ENCODE measurements at regions not wholly inside any gene's neighbourhood (a gene's known extent, or its start where the extent isn't known, plus 50 kb on each side); places are given as distances from the start of the nearest gene placed in this dataset.

DNA sequence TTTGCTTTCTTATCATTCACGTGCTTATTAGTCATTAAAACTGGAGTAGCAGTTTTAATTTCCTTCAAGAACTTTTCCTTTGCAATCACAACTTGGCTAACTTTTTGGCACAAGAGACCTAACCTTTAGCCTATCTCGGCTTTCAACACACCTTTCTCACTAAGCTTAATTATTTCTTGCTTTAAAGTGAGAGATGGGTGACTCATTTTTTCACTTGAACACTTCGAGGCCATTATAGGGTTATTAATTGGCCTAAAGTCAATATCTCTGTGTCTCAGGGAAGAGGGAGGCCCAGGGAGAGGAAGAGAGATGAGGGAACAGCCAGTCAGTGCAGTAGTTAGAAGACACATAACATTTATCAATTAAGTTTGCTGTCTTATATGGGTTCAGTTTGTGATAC, 289.8 kb downstream of the RBM43 start:
- DNase-seq = no peak

- DNase-seq = no peak
These were observed 298.3 kb downstream of the RBM43 start for GRCh38 chr2:150963336-150963735.

DNA sequence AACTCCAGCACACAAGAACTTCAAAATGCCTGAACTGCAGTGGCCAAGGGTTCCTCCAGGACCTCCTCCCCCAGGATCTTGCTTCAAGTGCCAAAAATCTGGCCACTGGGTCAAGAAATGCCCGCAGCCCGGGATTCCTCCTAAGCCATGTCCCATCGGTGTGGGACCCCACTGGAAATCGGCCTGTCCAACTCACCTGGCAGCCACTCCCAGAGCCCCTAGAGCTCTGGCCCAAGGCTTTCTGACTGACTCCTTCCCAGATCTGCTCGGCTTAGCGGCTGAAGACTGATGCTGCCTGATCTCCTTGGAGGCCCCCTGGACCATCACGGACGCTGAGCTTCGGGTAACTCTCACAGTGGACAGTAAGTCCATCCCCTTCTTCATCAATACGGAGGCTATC, 306.4 kb downstream of the RBM43 start:
- DNase-seq = no peak

GRCh38 chr2:150946831-150947230, 314.8 kb downstream of the RBM43 start:
- no peak for DNase-seq

DNA sequence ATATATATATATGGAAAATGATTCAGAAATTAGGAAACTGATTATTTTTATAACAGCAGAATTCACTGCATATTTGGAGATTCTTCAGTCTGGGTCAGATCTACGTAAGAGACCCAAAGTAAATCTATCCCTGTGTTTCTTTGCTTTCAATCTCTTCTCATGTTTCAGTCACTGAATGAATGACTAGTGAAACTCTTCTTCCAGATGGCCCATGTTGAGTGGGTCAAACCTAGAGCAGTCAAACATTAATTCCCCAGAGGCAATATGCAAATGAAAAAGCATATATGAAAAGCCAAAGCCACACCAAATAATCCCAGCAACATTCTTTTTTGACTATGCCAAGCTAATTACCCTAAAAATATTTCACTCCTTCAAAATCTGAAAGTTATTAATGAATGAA, 317.3 kb downstream of the RBM43 start:
- DNase-seq = no peak

- DNase-seq = no peak
These were observed 322.6 kb downstream of the RBM43 start for GRCh38 chr2:150939087-150939486.

- no peak for DNase-seq
These were observed 323.1 kb downstream of the RBM43 start for GRCh38 chr2:150938527-150938926.

- DNase-seq = no peak
These were observed 324.6 kb downstream of the RBM43 start for GRCh38 chr2:150937030-150937429.

DNA sequence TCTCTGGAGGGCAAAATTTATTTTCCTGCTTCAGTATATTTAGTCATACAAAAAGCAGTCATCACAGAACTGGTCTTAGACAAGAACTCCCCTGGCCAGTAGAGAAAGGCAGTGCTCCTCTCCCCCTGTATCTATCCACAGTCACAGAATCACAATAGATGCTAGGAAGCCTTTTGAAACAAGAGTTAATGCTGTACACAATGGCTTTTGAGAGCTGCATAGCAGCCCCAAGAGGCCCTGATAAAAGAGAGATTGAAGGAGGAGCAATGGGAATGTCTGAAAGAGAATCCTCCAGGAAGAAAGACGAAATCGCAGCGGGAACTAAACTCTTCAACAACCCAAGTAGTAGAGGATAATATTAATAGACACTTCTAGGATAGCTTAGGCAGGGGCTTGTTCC, 330.2 kb downstream of the RBM43 start:
- DNase-seq = no peak

GRCh38 chr2:150925611-150926010, 336.1 kb downstream of the RBM43 start:
- DNase-seq = no peak

GRCh38 chr2:150924878-150925277, 336.8 kb downstream of the RBM43 start:
- DNase-seq = no peak

GRCh38 chr2:150919901-150920300, 341.8 kb downstream of the RBM43 start:
- no peak for DNase-seq

GRCh38 chr2:150917961-150918713, 343.5 kb downstream of the RBM43 start:
- no peak for DNase-seq

DNA sequence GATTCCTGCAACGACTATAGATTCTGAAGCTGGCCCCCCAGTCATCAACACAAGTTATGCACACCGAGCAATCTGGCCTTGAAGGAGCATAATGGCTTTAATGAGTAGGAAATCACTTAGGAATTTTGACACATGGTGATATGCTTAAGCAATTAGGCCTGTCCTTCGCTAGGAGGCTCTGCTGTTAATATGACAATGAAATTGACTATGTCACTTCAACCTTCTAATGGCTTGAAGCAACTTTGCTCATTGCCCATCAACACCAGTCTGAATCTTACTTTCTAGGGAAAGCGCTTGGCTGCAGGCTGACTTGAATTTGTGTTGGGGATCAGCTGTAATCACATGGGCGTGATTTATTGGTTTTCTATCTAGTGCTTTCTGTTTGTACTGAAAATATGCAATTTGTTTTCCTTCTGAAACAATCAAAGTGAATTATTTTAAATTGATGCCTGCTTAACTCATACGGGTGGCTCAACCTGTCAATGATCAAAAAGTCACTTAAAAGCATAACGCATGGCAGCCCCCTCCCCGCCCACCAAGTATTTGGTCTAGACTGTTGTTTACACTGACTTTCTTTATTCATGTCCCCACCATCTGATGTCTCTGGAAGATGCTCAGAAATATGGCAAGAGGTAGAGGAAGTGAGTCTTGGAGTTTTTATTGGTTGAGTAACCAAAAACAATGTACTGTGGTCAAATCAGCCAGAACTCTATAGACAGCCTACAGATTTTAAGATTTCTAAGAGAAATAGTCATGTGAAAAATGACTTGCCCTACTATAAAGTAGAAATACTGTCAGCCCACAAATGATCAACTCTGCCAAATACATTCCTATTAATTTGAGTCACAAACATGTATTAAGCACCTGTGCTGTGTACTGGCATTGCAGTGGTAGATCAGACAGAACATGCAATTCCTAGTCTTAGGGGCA, 344.9 kb downstream of the RBM43 start:
- DNase-seq = no peak

DNA sequence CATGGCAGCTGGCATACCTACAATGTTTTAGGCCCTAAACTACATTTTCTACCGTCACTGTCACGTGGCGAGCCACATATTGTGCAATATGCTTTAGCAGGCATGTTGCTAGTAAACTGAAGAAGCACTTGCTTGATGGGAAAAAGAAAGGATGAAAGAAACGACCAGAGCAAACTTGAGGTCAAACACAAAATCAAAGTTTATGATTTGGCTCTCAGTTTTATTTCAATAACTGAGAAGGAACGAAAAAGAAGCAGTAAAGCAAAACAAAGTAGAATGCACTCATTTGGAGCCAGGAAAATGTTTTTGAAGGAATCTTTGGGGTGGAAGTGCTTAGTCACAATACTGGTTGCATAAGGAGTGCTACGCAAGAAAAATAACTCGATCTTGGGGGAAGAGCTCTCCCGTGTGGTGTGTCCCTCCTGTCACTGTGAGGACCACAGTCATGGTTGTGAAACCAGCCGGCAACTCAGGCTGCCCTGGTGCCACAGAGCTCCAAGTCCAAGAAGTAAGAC, 349.8 kb downstream of the RBM43 start:
- DNase-seq = no peak

- DNase-seq = no peak
These were observed 352.1 kb downstream of the RBM43 start for GRCh38 chr2:150909613-150910012.

- DNase-seq = no peak
These were observed 352.6 kb downstream of the RBM43 start for GRCh38 chr2:150909090-150909489.

GRCh38 chr2:150907466-150907865, 354.2 kb downstream of the RBM43 start:
- no peak for DNase-seq

DNA sequence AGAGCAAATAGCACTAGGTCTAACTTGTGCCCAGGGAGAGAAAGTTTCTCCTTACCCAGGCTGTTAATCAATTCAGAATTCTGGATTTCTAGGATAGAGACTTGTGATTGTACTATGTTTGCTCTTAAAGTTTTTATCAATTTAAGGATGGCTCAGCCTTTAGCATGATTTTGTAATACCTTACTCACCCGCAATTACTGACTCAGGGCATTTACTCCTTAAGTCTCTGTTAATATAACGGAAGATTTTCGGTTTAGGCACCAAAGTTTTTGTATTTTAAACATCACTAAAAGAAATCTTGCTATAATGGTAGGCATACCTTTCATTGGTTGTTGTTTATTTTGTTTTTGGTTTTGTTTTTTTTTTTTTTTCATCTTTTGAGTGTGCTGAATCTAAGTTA, 358.2 kb downstream of the RBM43 start:
- DNase-seq = no peak

GRCh38 chr2:150903055-150903454, 358.6 kb downstream of the RBM43 start:
- DNase-seq = no peak

DNA sequence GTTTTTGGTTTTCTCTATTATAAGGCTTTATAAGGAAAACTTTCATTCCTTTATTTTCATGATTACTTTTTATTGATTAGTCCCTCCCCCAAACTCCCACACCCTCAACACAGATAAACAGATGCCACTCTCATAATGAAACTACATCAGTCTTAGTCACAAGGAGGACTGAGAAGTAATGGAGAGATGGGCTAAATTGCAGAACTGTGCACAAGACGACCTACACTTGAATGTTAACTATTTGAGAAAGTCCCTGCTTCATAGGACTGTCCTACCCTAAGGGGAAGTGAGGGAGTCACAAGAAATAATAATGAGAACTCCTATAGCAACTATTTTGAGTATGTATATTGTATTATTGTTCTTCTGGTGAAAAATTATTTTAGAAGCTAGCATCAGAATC, 360.8 kb downstream of the RBM43 start:
- no peak for DNase-seq

DNA sequence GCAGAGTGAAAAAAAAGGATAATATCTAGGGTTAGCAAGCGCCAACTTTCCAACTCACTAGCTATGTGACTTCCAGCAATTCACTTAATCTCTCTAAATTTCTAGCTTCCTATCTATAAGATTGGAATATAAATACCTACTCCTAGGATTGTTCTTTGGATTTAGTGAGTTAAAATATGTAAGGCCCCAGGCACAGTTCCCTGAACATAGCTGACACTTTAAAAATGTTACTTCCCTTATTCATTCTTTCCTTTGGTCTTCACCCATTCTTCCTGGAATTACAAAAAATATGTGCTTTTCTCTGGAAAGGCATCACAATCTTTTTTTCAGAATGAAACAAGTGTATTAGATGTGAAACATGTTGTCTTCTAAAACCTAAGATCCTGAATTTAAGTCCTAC, 365.7 kb downstream of the RBM43 start:
- no peak for DNase-seq

GRCh38 chr2:150889141-150889540, 372.5 kb downstream of the RBM43 start:
- DNase-seq = no peak

DNA sequence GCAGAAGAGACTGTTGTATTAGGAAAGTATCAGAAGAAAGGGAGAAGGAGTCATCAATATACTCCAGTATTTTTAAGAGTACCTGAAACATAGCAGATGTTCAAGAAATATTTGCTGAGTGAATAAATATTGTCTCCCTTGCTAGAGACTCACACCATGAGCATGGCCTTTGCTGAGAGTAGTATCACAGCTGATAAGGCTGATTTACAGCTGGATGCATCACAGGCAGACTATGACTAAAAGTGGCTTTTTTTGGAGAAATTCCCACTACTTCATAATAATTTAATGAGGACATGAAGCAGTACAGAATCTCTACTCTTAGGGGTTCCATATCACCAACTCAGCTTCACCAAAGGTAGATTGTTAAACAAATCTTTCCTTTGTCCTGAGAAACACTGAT, 373.3 kb downstream of the RBM43 start:
- no peak for DNase-seq

Measured in RPMI8226 (cell line).